Astrocyte of the hippocampus (primary cell): ENCODE measurements at regions not wholly inside any gene's neighbourhood (a gene's known extent, or its start where the extent isn't known, plus 50 kb on each side); places are given as distances from the start of the nearest gene placed in this dataset.
"Not testable (repeated sequence)": the region's sequence is repeated elsewhere in the genome, so short reads cannot be mapped to it uniquely, and the experiment has no call there.

Experiments
- DNase-seq: peaks from one replicate; pipeline ENCODE4 v3.0.0; 2011; ENCODE audit warnings: low read depth, low spot score

GRCh38 chr2:36302911-36303310 lies 52.7 kb upstream of the CRIM1 start:
- DNase-seq, result no peak

GRCh38 chr2:36301843-36302242 lies 53.7 kb upstream of the CRIM1 start:
- no peak for DNase-seq

- no peak for DNase-seq
These were observed 54.9 kb upstream of the CRIM1 start for GRCh38 chr2:36300697-36301096.

- no peak for DNase-seq
These were observed 58.8 kb upstream of the CRIM1 start for GRCh38 chr2:36296798-36297197.

- peak; percentile 55 for DNase-seq
These were observed 61.3 kb upstream of the CRIM1 start for GRCh38 chr2:36294316-36294721.

- peak; percentile 75 for DNase-seq
These were observed 65.2 kb upstream of the CRIM1 start for GRCh38 chr2:36290306-36290856.

GRCh38 chr2:36289731-36290130 lies 65.8 kb upstream of the CRIM1 start:
- no peak for DNase-seq

- DNase-seq, result no peak
These were observed 68.0 kb upstream of the CRIM1 start for GRCh38 chr2:36287363-36288275.

GRCh38 chr2:36279506-36279905 lies 76.1 kb upstream of the CRIM1 start:
- not testable (repeated sequence) for DNase-seq

- DNase-seq, result peak; percentile 4
These were observed 77.6 kb upstream of the CRIM1 start for GRCh38 chr2:36277881-36278523.

GRCh38 chr2:36277146-36277808 lies 78.3 kb upstream of the CRIM1 start:
- DNase-seq, result peak; percentile 72

- DNase-seq, result no peak
These were observed 84.3 kb upstream of the CRIM1 start for GRCh38 chr2:36271266-36271665.

GRCh38 chr2:36270758-36271157 lies 84.8 kb upstream of the CRIM1 start:
- DNase-seq, result no peak

- no peak for DNase-seq
These were observed 88.4 kb upstream of the CRIM1 start for GRCh38 chr2:36267194-36267593.

GRCh38 chr2:36266536-36267121 lies 88.9 kb upstream of the CRIM1 start:
- DNase-seq, result no peak

- no peak for DNase-seq
These were observed 93.0 kb upstream of the CRIM1 start for GRCh38 chr2:36262581-36262980.

GRCh38 chr2:36255863-36256262 lies 99.7 kb upstream of the CRIM1 start:
- DNase-seq, result no peak

- peak; percentile 44 for DNase-seq
These were observed 102.5 kb upstream of the CRIM1 start for GRCh38 chr2:36253086-36253485.

- DNase-seq, result peak; percentile 12
These were observed 109.1 kb upstream of the CRIM1 start for GRCh38 chr2:36246320-36246990.

- DNase-seq, result no peak
These were observed 109.9 kb upstream of the CRIM1 start for GRCh38 chr2:36245651-36246050.

GRCh38 chr2:36238106-36238505 lies 117.5 kb upstream of the CRIM1 start:
- no peak for DNase-seq
